LNCAP (cell line): ENCODE measurements at regions not wholly inside any gene's neighbourhood (a gene's known extent, or its start where the extent isn't known, plus 50 kb on each side); places are given as distances from the start of the nearest gene placed in this dataset.

Source experiments
- TF ChIP-seq, protein P1 (sequence below): fragments of 450-650 bp; IDR thresholded peaks from 2 replicates; pipeline ENCODE4 v1.5.1; 2017; ENCODE audit warnings: mild to moderate bottlenecking

DNA sequence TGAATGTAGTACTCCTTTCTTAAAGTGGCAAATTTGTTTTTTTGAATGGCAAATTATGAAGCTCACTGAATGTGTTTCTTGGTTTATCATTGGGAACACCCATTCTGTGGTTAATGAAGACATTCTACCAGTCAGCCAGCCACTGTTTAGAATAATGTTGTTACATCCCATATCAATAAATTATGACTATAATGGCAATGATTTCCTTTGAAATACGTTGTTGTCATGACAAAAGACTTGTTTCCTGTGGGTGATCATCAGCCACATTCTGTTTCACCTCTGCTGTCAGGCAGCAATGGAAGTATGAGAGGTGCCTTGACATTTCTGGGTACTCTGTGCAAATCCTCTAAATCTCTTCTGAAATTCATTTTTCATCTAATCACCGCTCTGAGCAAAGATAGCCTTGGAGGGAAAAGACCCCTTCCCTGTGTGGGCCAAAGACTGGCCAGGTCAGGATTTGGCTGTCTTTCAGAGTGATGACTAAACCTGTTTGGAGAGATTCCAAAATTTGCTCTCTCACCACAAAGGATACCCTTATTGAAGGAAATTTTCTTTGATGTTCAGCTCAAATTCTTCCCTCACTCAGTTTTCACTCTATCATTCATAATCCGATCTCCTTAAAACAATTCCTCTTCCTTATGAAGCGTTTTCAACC is 869.2 kb downstream of the BCL11A start:
- TF ChIP-seq, protein P1, sequence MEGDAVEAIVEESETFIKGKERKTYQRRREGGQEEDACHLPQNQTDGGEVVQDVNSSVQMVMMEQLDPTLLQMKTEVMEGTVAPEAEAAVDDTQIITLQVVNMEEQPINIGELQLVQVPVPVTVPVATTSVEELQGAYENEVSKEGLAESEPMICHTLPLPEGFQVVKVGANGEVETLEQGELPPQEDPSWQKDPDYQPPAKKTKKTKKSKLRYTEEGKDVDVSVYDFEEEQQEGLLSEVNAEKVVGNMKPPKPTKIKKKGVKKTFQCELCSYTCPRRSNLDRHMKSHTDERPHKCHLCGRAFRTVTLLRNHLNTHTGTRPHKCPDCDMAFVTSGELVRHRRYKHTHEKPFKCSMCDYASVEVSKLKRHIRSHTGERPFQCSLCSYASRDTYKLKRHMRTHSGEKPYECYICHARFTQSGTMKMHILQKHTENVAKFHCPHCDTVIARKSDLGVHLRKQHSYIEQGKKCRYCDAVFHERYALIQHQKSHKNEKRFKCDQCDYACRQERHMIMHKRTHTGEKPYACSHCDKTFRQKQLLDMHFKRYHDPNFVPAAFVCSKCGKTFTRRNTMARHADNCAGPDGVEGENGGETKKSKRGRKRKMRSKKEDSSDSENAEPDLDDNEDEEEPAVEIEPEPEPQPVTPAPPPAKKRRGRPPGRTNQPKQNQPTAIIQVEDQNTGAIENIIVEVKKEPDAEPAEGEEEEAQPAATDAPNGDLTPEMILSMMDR: no peak

DNA sequence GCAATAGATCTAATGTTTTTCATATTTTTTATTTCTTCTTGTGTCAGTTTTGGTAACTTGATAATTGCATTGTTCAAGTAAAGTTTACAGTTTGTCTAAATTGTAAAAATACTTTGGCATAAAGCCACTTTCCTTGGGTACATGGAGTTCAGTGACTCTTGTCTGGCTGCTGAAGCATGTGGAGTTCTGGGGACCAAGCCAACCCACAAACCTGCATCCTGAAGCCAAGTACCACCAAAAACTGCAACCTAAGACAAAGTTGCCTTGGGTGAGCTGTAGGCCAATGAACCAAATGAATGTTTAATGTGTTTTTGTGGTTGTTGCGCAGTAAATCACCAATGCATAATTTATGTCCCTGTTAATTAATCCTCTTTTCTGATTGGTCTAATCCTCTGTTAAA is 872.6 kb downstream of the BCL11A start:
- TF ChIP-seq, protein P1: no peak

DNA sequence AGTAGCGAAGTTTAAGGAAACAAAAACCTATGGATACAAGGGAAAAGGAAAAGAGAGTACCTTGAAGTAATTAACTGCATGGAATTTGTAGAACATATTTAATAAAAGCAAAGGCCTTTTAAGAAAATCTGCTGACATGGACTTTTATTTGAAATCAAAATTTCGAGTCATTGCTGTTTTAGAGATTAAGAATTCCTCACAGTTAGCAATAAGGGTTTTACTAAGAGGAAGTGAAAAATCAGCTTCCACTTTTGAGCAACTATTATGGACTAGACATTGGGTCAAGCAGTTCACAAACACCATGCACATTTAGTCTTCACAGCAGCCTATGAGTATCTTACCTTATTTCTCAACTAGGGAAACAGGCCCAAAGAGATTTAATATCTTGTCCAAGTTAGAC is 876.3 kb downstream of the BCL11A start:
- TF ChIP-seq, protein P1: no peak

DNA sequence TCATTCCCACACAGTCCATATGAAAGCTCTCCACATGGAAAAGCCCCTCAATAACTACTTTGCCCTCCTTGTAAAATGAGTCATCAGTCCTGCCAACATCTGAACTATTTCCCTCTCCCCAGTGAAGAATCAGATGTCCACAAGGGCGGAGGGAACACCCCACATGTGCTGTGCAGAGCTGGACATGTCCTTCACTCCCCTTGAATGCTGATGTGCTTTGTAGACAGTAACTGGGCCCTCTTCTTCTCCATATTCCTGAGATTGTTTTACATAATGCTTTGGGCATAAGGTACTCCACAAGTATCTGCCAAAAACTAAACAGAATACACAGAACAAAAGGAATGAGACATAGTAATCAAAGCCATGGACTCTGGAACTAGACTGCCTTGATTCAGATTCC is 879.4 kb downstream of the BCL11A start:
- TF ChIP-seq, protein P1: no peak

DNA sequence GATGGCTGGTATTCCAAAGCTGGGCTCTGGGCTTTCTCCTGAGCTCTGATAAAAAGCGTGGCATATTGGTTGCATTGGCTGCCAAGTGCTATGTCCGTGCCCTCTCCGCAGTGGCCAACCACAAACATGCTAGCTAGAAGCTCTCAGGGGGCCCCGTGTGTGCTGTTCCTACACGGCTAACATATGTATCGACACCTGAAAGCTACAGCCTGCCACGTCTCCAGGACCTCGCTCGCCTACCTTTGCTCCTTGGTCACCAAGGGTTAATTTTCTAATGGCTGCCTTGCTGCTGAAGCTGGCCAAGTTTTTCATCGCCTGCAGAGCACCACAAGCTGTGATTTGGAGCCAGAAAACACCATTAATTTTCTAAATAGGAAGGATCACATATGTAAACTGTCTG is 888.4 kb downstream of the BCL11A start:
- TF ChIP-seq, protein P1: no peak

DNA sequence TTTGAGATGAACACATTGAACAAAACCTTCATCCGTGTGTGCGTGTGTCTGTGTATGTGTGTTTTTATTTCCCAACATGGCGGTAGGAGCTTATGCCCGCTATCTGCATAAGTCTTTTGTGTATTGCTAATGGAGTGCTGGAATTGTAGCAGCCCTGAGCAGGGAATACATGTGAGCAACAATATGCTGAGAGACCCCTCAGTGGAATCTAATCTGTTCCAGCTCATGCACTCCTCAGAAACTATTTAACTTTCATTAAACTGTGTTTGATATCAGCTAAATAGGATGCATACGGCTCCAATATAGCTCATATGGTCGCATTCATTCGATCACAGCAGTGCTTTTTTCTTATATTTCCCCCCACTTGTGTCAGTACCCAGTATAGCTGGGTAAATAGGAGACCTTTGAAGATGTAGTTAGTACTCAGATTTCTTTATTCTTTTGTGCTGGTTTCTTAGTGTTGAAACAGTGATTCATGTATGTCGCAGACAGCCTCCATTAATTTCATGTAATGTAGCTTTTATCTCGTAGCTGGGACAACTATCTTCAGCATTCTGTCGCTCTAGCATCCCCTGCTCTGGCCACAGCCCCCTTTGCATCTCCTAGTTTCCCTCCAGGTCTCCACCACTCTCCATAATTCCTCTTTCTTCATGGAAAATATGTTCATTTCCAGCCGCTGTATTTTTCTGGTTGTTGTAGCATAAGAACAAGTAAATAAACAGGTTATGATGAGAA is 891.2 kb downstream of the BCL11A start:
- TF ChIP-seq, protein P1: no peak

DNA sequence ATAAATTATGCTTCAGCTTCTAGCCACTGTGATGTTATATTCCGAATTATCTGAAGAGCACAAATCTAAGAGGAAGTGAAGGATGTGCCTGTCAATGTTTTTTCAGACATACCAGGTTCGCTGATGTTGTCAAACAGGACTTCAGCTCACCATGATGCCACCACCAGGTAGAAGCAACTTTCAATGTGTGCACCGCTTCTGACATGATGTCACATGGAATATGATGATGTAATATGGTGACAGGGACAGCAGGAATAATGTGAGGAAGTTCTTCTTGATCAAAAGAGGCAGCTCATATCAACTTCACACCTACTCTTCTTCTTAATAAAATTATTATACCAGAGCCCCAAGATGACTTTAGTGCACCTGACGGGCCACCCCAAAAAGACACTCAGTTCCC is 893.2 kb downstream of the BCL11A start:
- TF ChIP-seq, protein P1: no peak
